Jurkat, Clone E6-1 (cell line): ENCODE measurements at regions not wholly inside any gene's neighbourhood (a gene's known extent, or its start where the extent isn't known, plus 50 kb on each side); places are given as distances from the start of the nearest gene placed in this dataset.
"Not testable (repeated sequence)": the region's sequence is repeated elsewhere in the genome, so short reads cannot be mapped to it uniquely, and the experiment has no call there.

Source experiments
- DNase-seq: peaks from one replicate; pipeline ENCODE4 v3.0.0-alpha.2; 2011; ENCODE audit warnings: low read depth, low spot score
- H3K4me3 ChIP-seq: 2 replicates; pipeline ENCODE4 v1.5.1; 2011; ENCODE audit warnings: mild to moderate bottlenecking, low read length, control low read depth, moderate library complexity

- DNase-seq = no peak
- H3K4me3 ChIP-seq = no peak overlapping the region
These were observed 682.3 kb upstream of the ST8SIA4 start for GRCh38 chr5:101585366-101585765.

GRCh38 chr5:101580591-101580990 is 677.5 kb upstream of the ST8SIA4 start:
- no peak for DNase-seq

GRCh38 chr5:101574017-101574416 is 670.9 kb upstream of the ST8SIA4 start:
- no peak overlapping the region for H3K4me3 ChIP-seq
- DNase-seq = no peak

More at GRCh38 chr5:101580591-101580990, 677.5 kb upstream of the ST8SIA4 start:
- H3K4me3 ChIP-seq = no peak overlapping the region

- no peak for DNase-seq
- no peak overlapping the region for H3K4me3 ChIP-seq
These were observed 657.9 kb upstream of the ST8SIA4 start for GRCh38 chr5:101561018-101561417.

GRCh38 chr5:101543780-101544179 is 640.7 kb upstream of the ST8SIA4 start:
- no peak for DNase-seq
- H3K4me3 ChIP-seq = no peak overlapping the region

- DNase-seq = no peak
- H3K4me3 ChIP-seq = no peak overlapping the region
These were observed 636.2 kb upstream of the ST8SIA4 start for GRCh38 chr5:101539315-101539714.

- DNase-seq = no peak
- no peak overlapping the region for H3K4me3 ChIP-seq
These were observed 632.5 kb upstream of the ST8SIA4 start for GRCh38 chr5:101535626-101536025.

- no peak for DNase-seq
- no peak overlapping the region for H3K4me3 ChIP-seq
These were observed 631.5 kb upstream of the ST8SIA4 start for GRCh38 chr5:101534491-101535110.

- no peak overlapping the region for H3K4me3 ChIP-seq
- DNase-seq = no peak
These were observed 629.3 kb upstream of the ST8SIA4 start for GRCh38 chr5:101532430-101532829.

- no peak for DNase-seq
- H3K4me3 ChIP-seq = no peak overlapping the region
These were observed 627.9 kb upstream of the ST8SIA4 start for GRCh38 chr5:101531026-101531425.

- not testable (repeated sequence) for H3K4me3 ChIP-seq, DNase-seq
These were observed 626.0 kb upstream of the ST8SIA4 start for GRCh38 chr5:101529094-101529493.

- no peak for DNase-seq
- no peak overlapping the region for H3K4me3 ChIP-seq
These were observed 617.3 kb upstream of the ST8SIA4 start for GRCh38 chr5:101520417-101520816.

- H3K4me3 ChIP-seq = no peak overlapping the region
- no peak for DNase-seq
These were observed 614.7 kb upstream of the ST8SIA4 start for GRCh38 chr5:101517795-101518194.

- no peak overlapping the region for H3K4me3 ChIP-seq
- no peak for DNase-seq
These were observed 612.6 kb upstream of the ST8SIA4 start for GRCh38 chr5:101515721-101516120.

- DNase-seq = no peak
- H3K4me3 ChIP-seq = no peak overlapping the region
These were observed 602.9 kb upstream of the ST8SIA4 start for GRCh38 chr5:101505891-101506570.

- no peak overlapping the region for H3K4me3 ChIP-seq
- DNase-seq = no peak
These were observed 579.8 kb upstream of the ST8SIA4 start for GRCh38 chr5:101482931-101483330.

GRCh38 chr5:101473483-101473882 is 570.4 kb upstream of the ST8SIA4 start:
- no peak for DNase-seq
- H3K4me3 ChIP-seq = no peak overlapping the region

- no peak overlapping the region for H3K4me3 ChIP-seq
- DNase-seq = no peak
These were observed 558.4 kb upstream of the ST8SIA4 start for GRCh38 chr5:101461455-101461854.

GRCh38 chr5:101458587-101458986 is 555.5 kb upstream of the ST8SIA4 start:
- H3K4me3 ChIP-seq = no peak overlapping the region
- DNase-seq = no peak

GRCh38 chr5:101455851-101456250 is 552.8 kb upstream of the ST8SIA4 start:
- DNase-seq = no peak
- H3K4me3 ChIP-seq = no peak overlapping the region

GRCh38 chr5:101455048-101455447 is 552.0 kb upstream of the ST8SIA4 start:
- DNase-seq = no peak
- no peak overlapping the region for H3K4me3 ChIP-seq
